SK-MEL-5 (cell line): ENCODE measurements at regions not wholly inside any gene's neighbourhood (a gene's known extent, or its start where the extent isn't known, plus 50 kb on each side); places are given as distances from the start of the nearest gene placed in this dataset.
"Not testable (repeated sequence)": the region's sequence is repeated elsewhere in the genome, so short reads cannot be mapped to it uniquely, and the experiment has no call there.

Source experiments
- DNase-seq: peaks from one replicate; pipeline ENCODE4 v3.0.0-alpha.2; 2016; ENCODE audit warnings: low read depth, low spot score
- in situ Hi-C: cut with HindIII; loops from 2 replicates; pipeline ENCODE4 v1.10.0; 2016; ENCODE audit warnings: low sequenced_read_pairs, high pct_unique_total_duplicates, low pct_unique_long_range_greater_than_20kb

- DNase-seq, in situ Hi-C loops: not testable (repeated sequence)
Measured at GRCh38 chr15:70367913-70368705, 270.4 kb upstream of the TLE3 start.

GRCh38 chr15:70364023-70364422, 266.3 kb upstream of the TLE3 start:
- DNase-seq, in situ Hi-C loops: not testable (repeated sequence)

- in situ Hi-C loops, result no loop called here
- peak; percentile 60 for DNase-seq
Measured at GRCh38 chr15:70362886-70363285, 265.2 kb upstream of the TLE3 start.

GRCh38 chr15:70362350-70362749, 264.6 kb upstream of the TLE3 start:
- in situ Hi-C loops, result no loop called here
- no peak for DNase-seq

- in situ Hi-C loops, result no loop called here
- DNase-seq, result no peak
Measured at GRCh38 chr15:70361891-70362290, 264.2 kb upstream of the TLE3 start.

- in situ Hi-C loops, result no loop called here
- no peak for DNase-seq
Measured at GRCh38 chr15:70361106-70361505, 263.4 kb upstream of the TLE3 start.

- in situ Hi-C loops, result no loop called here
- no peak for DNase-seq
Measured at GRCh38 chr15:70358871-70359647, 261.3 kb upstream of the TLE3 start.

- in situ Hi-C loops, result no loop called here
- no peak for DNase-seq
Measured at GRCh38 chr15:70358011-70358819, 260.5 kb upstream of the TLE3 start.

GRCh38 chr15:70357453-70357852, 259.7 kb upstream of the TLE3 start:
- in situ Hi-C loops, result no loop called here
- DNase-seq, result no peak

- no peak for DNase-seq
- in situ Hi-C loops, result no loop called here
Measured at GRCh38 chr15:70356919-70357318, 259.2 kb upstream of the TLE3 start.

GRCh38 chr15:70356062-70356860, 258.5 kb upstream of the TLE3 start:
- in situ Hi-C loops, result no loop called here
- no peak for DNase-seq

- in situ Hi-C loops, result no loop called here
- peak; percentile 7 for DNase-seq
Measured at GRCh38 chr15:70355275-70355795, 257.6 kb upstream of the TLE3 start.

GRCh38 chr15:70354346-70354905, 256.7 kb upstream of the TLE3 start:
- no peak for DNase-seq
- in situ Hi-C loops, result no loop called here

GRCh38 chr15:70353606-70354345, 256.1 kb upstream of the TLE3 start:
- in situ Hi-C loops, result no loop called here
- DNase-seq, result no peak

- in situ Hi-C loops, result no loop called here
- DNase-seq, result no peak
Measured at GRCh38 chr15:70351941-70352774, 254.4 kb upstream of the TLE3 start.

- in situ Hi-C loops, result no loop called here
- DNase-seq, result no peak
Measured at GRCh38 chr15:70351391-70351790, 253.7 kb upstream of the TLE3 start.
